Endodermal cell (in vitro differentiated cells): ENCODE measurements at regions not wholly inside any gene's neighbourhood (a gene's known extent, or its start where the extent isn't known, plus 50 kb on each side); places are given as distances from the start of the nearest gene placed in this dataset.

ENCODE experiments used
- DNase-seq: peaks from one replicate; pipeline ENCODE4 v3.0.0-alpha.2; 2017
- H3K27ac ChIP-seq: 2 replicates; pipeline ENCODE4 v1.5.1; 2013; ENCODE audit warnings: mild to moderate bottlenecking, low read depth, low read length, moderate library complexity
- H3K27me3 ChIP-seq: 2 replicates; pipeline ENCODE4 v1.6.1; 2013; ENCODE audit warnings: mild to moderate bottlenecking, low read length, moderate library complexity; ENCODE audit not compliant: insufficient read depth, control insufficient read depth, poor library complexity, severe bottlenecking
- H3K36me3 ChIP-seq: 2 replicates; pipeline ENCODE4 v1.7.0; 2013; ENCODE audit warnings: mild to moderate bottlenecking, low read length, moderate library complexity; ENCODE audit not compliant: control insufficient read depth, insufficient read depth
- H3K4me1 ChIP-seq: one replicate; pipeline ENCODE4 v1.7.0; 2013; ENCODE audit warnings: low read length; ENCODE audit not compliant: control insufficient read depth, insufficient read depth
- H3K4me3 ChIP-seq: 2 replicates; pipeline ENCODE4 v1.5.1; 2013; ENCODE audit warnings: mild to moderate bottlenecking, low read length, moderate library complexity
- H3K9ac ChIP-seq: 2 replicates; pipeline ENCODE4 v1.6.1; 2013; ENCODE audit warnings: mild to moderate bottlenecking, low read length, moderate library complexity; ENCODE audit not compliant: poor library complexity, severe bottlenecking; ENCODE audit errors: extremely low read depth
- H3K9me3 ChIP-seq: 2 replicates; pipeline ENCODE4 v1.6.1; 2013; ENCODE audit warnings: mild to moderate bottlenecking, low read length, moderate library complexity; ENCODE audit not compliant: control insufficient read depth
- H3K27ac Mint-ChIP-seq: 2 replicates; pipeline ENCODE4 v1.8.0; 2020; ENCODE audit warnings: mixed read lengths
- H3K27me3 Mint-ChIP-seq: 2 replicates; pipeline ENCODE4 v1.8.0; 2021; ENCODE audit warnings: mild to moderate bottlenecking, mixed read lengths; ENCODE audit not compliant: insufficient read depth
- H3K36me3 Mint-ChIP-seq: 2 replicates; pipeline ENCODE4 v1.8.0; 2020; ENCODE audit warnings: low read depth, mixed read lengths
- H3K4me1 Mint-ChIP-seq: 2 replicates; pipeline ENCODE4 v1.8.0; 2020; ENCODE audit warnings: mixed read lengths
- H3K4me3 Mint-ChIP-seq: 2 replicates; pipeline ENCODE4 v1.8.0; 2020; ENCODE audit warnings: mild to moderate bottlenecking, moderate library complexity, mixed read lengths
- H3K9me3 Mint-ChIP-seq: 2 replicates; pipeline ENCODE4 v1.8.0; 2020; ENCODE audit warnings: mild to moderate bottlenecking, mixed read lengths
- CTCF ChIP-seq: fragments of 200-600 bp; sonication (generic); conservative IDR thresholded peaks from 2 replicates; pipeline ENCODE4 v1.5.0; 2021; ENCODE audit warnings: antibody characterized with exemption, mild to moderate bottlenecking
- WGBS, 2 experiments: methylation state at CpG; one replicate each; pipeline versions ENCODE4 v1.1.5 to v1.1.7; 2013; ENCODE audit warnings: missing lambda C conversion rate in 2 of 2, mixed read lengths in 1 of 2; ENCODE audit not compliant: insufficient coverage in 1 of 2, insufficient read length in 1 of 2; 5-methylcytosine and 5-hydroxymethylcytosine counted together

GRCh38 chr13:78198419-78198818 lies 279.8 kb upstream of the EDNRB start:
- no peaks in the 10 kb centered on the region for H3K36me3 Mint-ChIP-seq
- H3K4me3 Mint-ChIP-seq: no peak overlapping the region
- WGBS, 2 experiments: 50 to 96% methylated on average over 1 of the region's 1 CpG

GRCh38 chr13:78197231-78197630 lies 278.6 kb upstream of the EDNRB start:
- H3K27me3 Mint-ChIP-seq: no peaks in the 10 kb centered on the region
- no peak for DNase-seq
- H3K27ac ChIP-seq: no peak overlapping the region
- H3K9me3 Mint-ChIP-seq: no peaks in the 10 kb centered on the region
- WGBS, 2 experiments: 91 to 94% methylated on average over 3 to 5 of the region's 5 CpGs
- H3K4me3 ChIP-seq: no peak overlapping the region
- no peaks in the 10 kb centered on the region for H3K4me1 ChIP-seq
- no peak overlapping the region for H3K4me3 Mint-ChIP-seq
- no peak overlapping the region for H3K9ac ChIP-seq
- no peaks in the 10 kb centered on the region for H3K27me3 ChIP-seq
- peaks cover 26% of the 10 kb centered on the region for H3K4me1 Mint-ChIP-seq
- TF ChIP-seq CTCF: no peak
- no peaks in the 10 kb centered on the region for H3K36me3 Mint-ChIP-seq
- no peaks in the 10 kb centered on the region for H3K36me3 ChIP-seq
- H3K27ac Mint-ChIP-seq: no peak overlapping the region
- no peaks in the 10 kb centered on the region for H3K9me3 ChIP-seq

More at GRCh38 chr13:78198419-78198818, 279.8 kb upstream of the EDNRB start:
- TF ChIP-seq CTCF: no peak
- DNase-seq: no peak
- no peaks in the 10 kb centered on the region for H3K27me3 ChIP-seq
- no peak overlapping the region for H3K9ac ChIP-seq
- no peak overlapping the region for H3K27ac Mint-ChIP-seq
- H3K36me3 ChIP-seq: no peaks in the 10 kb centered on the region
- peaks cover 26% of the 10 kb centered on the region for H3K4me1 Mint-ChIP-seq
- H3K4me1 ChIP-seq: no peaks in the 10 kb centered on the region
- H3K9me3 Mint-ChIP-seq: no peaks in the 10 kb centered on the region
- no peak overlapping the region for H3K4me3 ChIP-seq
- no peaks in the 10 kb centered on the region for H3K9me3 ChIP-seq
- no peaks in the 10 kb centered on the region for H3K27me3 Mint-ChIP-seq
- H3K27ac ChIP-seq: peak overlapping the region; percentile 79

GRCh38 chr13:78194904-78195639 lies 276.4 kb upstream of the EDNRB start:
- peak overlapping the region; percentile 45 for H3K27ac Mint-ChIP-seq
- H3K27me3 Mint-ChIP-seq: no peaks in the 10 kb centered on the region
- peak; percentile 27 for TF ChIP-seq CTCF
- no peak overlapping the region for H3K4me3 Mint-ChIP-seq
- H3K4me3 ChIP-seq: peak overlapping the region; percentile 3
- peaks cover 42% of the 10 kb centered on the region for H3K4me1 Mint-ChIP-seq
- DNase-seq: peak; percentile 61
- no peaks in the 10 kb centered on the region for H3K9me3 ChIP-seq
- no peaks in the 10 kb centered on the region for H3K36me3 Mint-ChIP-seq
- H3K9ac ChIP-seq: no peak overlapping the region
- H3K27me3 ChIP-seq: no peaks in the 10 kb centered on the region
- H3K27ac ChIP-seq: no peak overlapping the region
- H3K36me3 ChIP-seq: no peaks in the 10 kb centered on the region
- H3K4me1 ChIP-seq: peaks cover 2% of the 10 kb centered on the region
- WGBS, 2 experiments: 90% methylated on average over 2 of the region's 3 CpGs; no CpG with 5 or more reads in 1 of the 2 experiments
- H3K9me3 Mint-ChIP-seq: no peaks in the 10 kb centered on the region
